ENCODE measurements at regions not wholly inside any gene's neighbourhood (a gene's known extent, or its start where the extent isn't known, plus 50 kb on each side); places are given as distances from the start of the nearest gene placed in this dataset.

GRCh38 chrX:5155301-5155700 is 1073.4 kb downstream of the NLGN4X start:
- DNase-seq (ENCODE audit: low read depth, low spot score), result peak; percentile 44
- Histone ChIP-seq H3K9me3 (ENCODE audit: insufficient read depth, low read length) (no peaks in the 10 kb centered on the region), H3K4me3 (ENCODE audit: insufficient read length, low read depth) (no peak overlapping the region), H3K27me3 (ENCODE audit: insufficient read depth, insufficient read length) (no peaks in the 10 kb centered on the region), H3K9ac (ENCODE audit: insufficient read length, low read depth) (no peak overlapping the region), H3K4me1 (ENCODE audit: insufficient read depth, insufficient read length) (no peaks in the 10 kb centered on the region), H3K36me3 (ENCODE audit: insufficient read depth, insufficient read length, low read length) (no peaks in the 10 kb centered on the region)
- TF ChIP-seq SUZ12 (IDR thresholded peaks at IDR 0.05; ENCODE audit: extremely low read depth, insufficient read depth, insufficient read length), result no peak
- no peak for TF ChIP-seq ZNF274 (IDR thresholded peaks at IDR 0.05; ENCODE audit: low read depth, low read length)
- no peak for TF ChIP-seq YY1 (IDR thresholded peaks at IDR 0.05; ENCODE audit: insufficient read depth, insufficient read length)

GRCh38 chrX:5145957-5146356 is 1082.7 kb downstream of the NLGN4X start:
- Histone ChIP-seq H3K4me3 (ENCODE audit: insufficient read length, low read depth) (no peak overlapping the region), H3K4me1 (ENCODE audit: insufficient read depth, insufficient read length) (no peaks in the 10 kb centered on the region), H3K27me3 (ENCODE audit: insufficient read depth, insufficient read length) (no peaks in the 10 kb centered on the region), H3K9me3 (ENCODE audit: insufficient read depth, low read length) (no peaks in the 10 kb centered on the region), H3K36me3 (ENCODE audit: insufficient read depth, insufficient read length, low read length) (no peaks in the 10 kb centered on the region), H3K9ac (ENCODE audit: insufficient read length, low read depth) (no peak overlapping the region)
- TF ChIP-seq YY1 (IDR thresholded peaks at IDR 0.05; ENCODE audit: insufficient read depth, insufficient read length) (no peak), ZNF274 (IDR thresholded peaks at IDR 0.05; ENCODE audit: low read depth, low read length) (no peak), SUZ12 (IDR thresholded peaks at IDR 0.05; ENCODE audit: extremely low read depth, insufficient read depth, insufficient read length) (no peak)
- peak; percentile 25 for DNase-seq (ENCODE audit: low read depth, low spot score)

DNA sequence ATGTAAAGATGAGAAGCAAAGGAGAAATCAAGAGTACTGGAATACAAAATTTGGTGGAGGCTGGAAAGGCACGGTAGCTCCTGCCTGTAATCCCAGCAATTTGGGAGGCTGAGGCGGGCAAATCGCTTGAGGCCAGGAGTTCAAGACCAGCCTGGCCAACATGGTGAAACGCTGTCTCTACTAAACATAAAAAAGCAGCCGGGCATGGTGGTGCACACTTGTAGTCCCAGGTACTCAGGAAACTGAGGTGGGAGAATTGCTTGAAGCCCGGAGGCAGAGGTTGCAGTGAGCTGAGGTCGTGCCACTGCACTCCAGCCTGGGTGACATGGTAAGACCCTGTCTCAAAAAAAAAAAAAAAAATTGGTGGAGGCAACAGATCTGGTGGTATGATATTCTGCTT is 1086.0 kb downstream of the NLGN4X start:
- Histone ChIP-seq H3K9ac (ENCODE audit: insufficient read length, low read depth) (no peak overlapping the region), H3K4me3 (ENCODE audit: insufficient read length, low read depth) (no peak overlapping the region), H3K27me3 (ENCODE audit: insufficient read depth, insufficient read length) (no peaks in the 10 kb centered on the region), H3K4me1 (ENCODE audit: insufficient read depth, insufficient read length) (no peaks in the 10 kb centered on the region), H3K9me3 (ENCODE audit: insufficient read depth, low read length) (no peaks in the 10 kb centered on the region), H3K36me3 (ENCODE audit: insufficient read depth, insufficient read length, low read length) (no peaks in the 10 kb centered on the region)
- TF ChIP-seq YY1 (IDR thresholded peaks at IDR 0.05; ENCODE audit: insufficient read depth, insufficient read length) (no peak), SUZ12 (IDR thresholded peaks at IDR 0.05; ENCODE audit: extremely low read depth, insufficient read depth, insufficient read length) (no peak), ZNF274 (IDR thresholded peaks at IDR 0.05; ENCODE audit: low read depth, low read length) (no peak)
- no peak for DNase-seq (ENCODE audit: low read depth, low spot score)

DNA sequence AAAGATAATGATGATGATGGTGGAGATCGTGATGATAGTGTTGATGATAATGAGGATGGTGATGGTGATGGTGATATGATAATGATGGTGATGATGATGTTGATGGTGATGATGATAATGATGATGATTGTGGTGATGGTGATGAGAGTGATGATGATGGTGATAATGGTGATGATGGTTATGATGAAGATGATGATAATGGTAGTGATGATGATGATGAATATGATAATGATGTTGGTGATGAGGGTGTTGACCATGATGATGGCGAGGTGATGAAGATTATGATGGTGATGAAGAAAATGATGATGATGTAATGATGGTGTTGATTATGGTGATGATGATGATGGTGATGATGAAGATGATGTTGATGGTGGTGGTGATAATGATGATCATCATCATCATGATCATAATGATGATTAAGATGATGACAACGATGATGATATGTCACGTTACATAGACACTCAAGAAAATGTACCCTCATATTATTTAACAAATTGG is 1106.4 kb downstream of the NLGN4X start:
- H3K4me1 ChIP-seq (ENCODE audit: insufficient read depth, insufficient read length), result no peaks in the 10 kb centered on the region
- TF ChIP-seq YY1 (IDR thresholded peaks at IDR 0.05; ENCODE audit: insufficient read depth, insufficient read length) (no peak), SUZ12 (IDR thresholded peaks at IDR 0.05; ENCODE audit: extremely low read depth, insufficient read depth, insufficient read length) (no peak), ZNF274 (IDR thresholded peaks at IDR 0.05; ENCODE audit: low read depth, low read length) (no peak)
- DNase-seq (ENCODE audit: low read depth, low spot score), result no peak
- no peaks in the 10 kb centered on the region for H3K9me3 ChIP-seq (ENCODE audit: insufficient read depth, low read length)
- no peaks in the 10 kb centered on the region for H3K36me3 ChIP-seq (ENCODE audit: insufficient read depth, insufficient read length, low read length)
- H3K9ac ChIP-seq (ENCODE audit: insufficient read length, low read depth), result no peak overlapping the region
- no peak overlapping the region for H3K4me3 ChIP-seq (ENCODE audit: insufficient read length, low read depth)
- H3K27me3 ChIP-seq (ENCODE audit: insufficient read depth, insufficient read length), result no peaks in the 10 kb centered on the region

DNA sequence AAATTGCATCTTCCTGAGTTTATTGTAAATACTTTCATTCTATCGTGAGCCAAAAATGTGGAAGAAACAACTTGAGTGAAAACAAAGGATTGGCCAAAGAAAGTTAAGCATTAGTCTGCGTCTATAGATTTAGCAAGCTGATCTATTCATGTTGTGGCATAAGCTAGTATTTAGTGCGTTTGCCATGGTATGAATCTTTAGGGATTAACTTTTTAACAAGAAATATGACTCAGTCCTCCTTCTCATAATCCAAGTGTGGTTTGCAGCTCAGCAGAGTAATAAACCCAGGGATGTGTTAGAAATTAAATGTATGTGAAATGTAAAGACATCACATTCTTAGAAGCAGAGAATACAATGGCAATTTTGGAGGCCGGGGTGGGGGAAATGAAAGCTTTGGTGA is 1110.9 kb downstream of the NLGN4X start:
- no peaks in the 10 kb centered on the region for H3K4me1 ChIP-seq (ENCODE audit: insufficient read depth, insufficient read length)
- TF ChIP-seq ZNF274 (IDR thresholded peaks at IDR 0.05; ENCODE audit: low read depth, low read length) (no peak), SUZ12 (IDR thresholded peaks at IDR 0.05; ENCODE audit: extremely low read depth, insufficient read depth, insufficient read length) (no peak), YY1 (IDR thresholded peaks at IDR 0.05; ENCODE audit: insufficient read depth, insufficient read length) (no peak)
- no peak overlapping the region for H3K9ac ChIP-seq (ENCODE audit: insufficient read length, low read depth)
- no peak overlapping the region for H3K4me3 ChIP-seq (ENCODE audit: insufficient read length, low read depth)
- DNase-seq (ENCODE audit: low read depth, low spot score), result no peak
- H3K9me3 ChIP-seq (ENCODE audit: insufficient read depth, low read length), result no peaks in the 10 kb centered on the region
- no peaks in the 10 kb centered on the region for H3K36me3 ChIP-seq (ENCODE audit: insufficient read depth, insufficient read length, low read length)
- no peaks in the 10 kb centered on the region for H3K27me3 ChIP-seq (ENCODE audit: insufficient read depth, insufficient read length)

- Histone ChIP-seq H3K9me3 (ENCODE audit: insufficient read depth, low read length) (no peaks in the 10 kb centered on the region), H3K4me3 (ENCODE audit: insufficient read length, low read depth) (no peak overlapping the region), H3K4me1 (ENCODE audit: insufficient read depth, insufficient read length) (no peaks in the 10 kb centered on the region), H3K27me3 (ENCODE audit: insufficient read depth, insufficient read length) (no peaks in the 10 kb centered on the region), H3K9ac (ENCODE audit: insufficient read length, low read depth) (no peak overlapping the region), H3K36me3 (ENCODE audit: insufficient read depth, insufficient read length, low read length) (no peaks in the 10 kb centered on the region)
- TF ChIP-seq SUZ12 (IDR thresholded peaks at IDR 0.05; ENCODE audit: extremely low read depth, insufficient read depth, insufficient read length), result no peak
- no peak for TF ChIP-seq YY1 (IDR thresholded peaks at IDR 0.05; ENCODE audit: insufficient read depth, insufficient read length)
- TF ChIP-seq ZNF274 (IDR thresholded peaks at IDR 0.05; ENCODE audit: low read depth, low read length), result no peak
- DNase-seq (ENCODE audit: low read depth, low spot score), result peak; percentile 3
Measured at GRCh38 chrX:5113128-5113527, 1115.5 kb downstream of the NLGN4X start.

DNA sequence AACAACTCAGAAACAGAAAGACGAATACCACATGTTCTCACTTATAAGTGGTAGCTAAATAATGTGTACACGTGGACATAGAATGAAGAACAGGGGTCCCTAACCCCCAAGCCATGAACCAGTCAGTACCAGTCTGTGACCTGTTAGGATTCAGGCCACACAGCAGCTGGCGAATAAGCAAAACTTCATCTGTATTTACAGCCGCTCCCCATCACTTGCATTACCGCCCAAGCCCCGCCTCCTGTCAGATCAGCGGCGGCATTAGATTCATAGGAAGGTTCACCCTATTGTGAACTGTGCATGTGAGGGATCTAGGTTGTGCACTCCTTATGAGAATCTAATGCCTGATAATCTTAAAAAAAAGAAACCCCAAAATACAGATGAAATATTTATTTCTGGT is 1128.7 kb downstream of the NLGN4X start:
- Histone ChIP-seq H3K4me3 (ENCODE audit: insufficient read length, low read depth) (no peak overlapping the region), H3K36me3 (ENCODE audit: insufficient read depth, insufficient read length, low read length) (no peaks in the 10 kb centered on the region), H3K4me1 (ENCODE audit: insufficient read depth, insufficient read length) (no peaks in the 10 kb centered on the region), H3K27me3 (ENCODE audit: insufficient read depth, insufficient read length) (no peaks in the 10 kb centered on the region), H3K9me3 (ENCODE audit: insufficient read depth, low read length) (no peaks in the 10 kb centered on the region), H3K9ac (ENCODE audit: insufficient read length, low read depth) (no peak overlapping the region)
- no peak for DNase-seq (ENCODE audit: low read depth, low spot score)
- no peak for TF ChIP-seq YY1 (IDR thresholded peaks at IDR 0.05; ENCODE audit: insufficient read depth, insufficient read length)
- TF ChIP-seq SUZ12 (IDR thresholded peaks at IDR 0.05; ENCODE audit: extremely low read depth, insufficient read depth, insufficient read length), result no peak
- TF ChIP-seq ZNF274 (IDR thresholded peaks at IDR 0.05; ENCODE audit: low read depth, low read length), result no peak

All from NT2/D1 (cell line).